ENCODE measurements at regions not wholly inside any gene's neighbourhood (a gene's known extent, or its start where the extent isn't known, plus 50 kb on each side); places are given as distances from the start of the nearest gene placed in this dataset.

DNA sequence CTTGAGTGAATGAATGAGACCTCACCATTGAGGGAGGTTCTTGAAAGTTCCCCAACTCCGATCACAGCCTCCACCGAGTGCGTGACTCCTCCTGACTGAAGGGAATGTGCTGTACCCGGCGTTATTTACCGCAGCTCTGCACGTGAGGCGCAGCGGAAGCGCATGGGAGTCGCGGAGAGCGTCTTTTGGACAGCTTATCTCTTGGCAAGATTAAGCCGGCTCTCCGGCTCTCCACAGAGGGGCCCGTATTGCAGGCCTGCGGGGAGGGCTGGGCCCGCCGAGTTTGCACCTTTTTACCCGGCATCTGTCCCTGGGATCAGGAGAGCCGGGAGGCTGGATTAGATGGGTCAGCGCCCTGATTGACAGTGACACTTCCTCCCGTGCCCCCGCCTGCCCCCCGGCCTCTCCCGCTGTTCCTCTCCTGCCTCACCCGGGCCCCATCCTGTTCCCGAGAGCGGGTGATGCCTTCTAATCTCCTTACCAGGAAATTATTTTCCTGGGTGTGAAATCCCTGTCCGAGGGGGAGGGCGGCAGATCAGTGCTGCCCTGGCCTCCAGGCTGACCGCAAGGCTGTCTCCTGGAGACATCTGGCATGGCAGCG, 176.3 kb downstream of the INHBB start:
- Histone ChIP-seq H3K4me1 (ENCODE audit: control insufficient read depth, insufficient read depth, low read length) (no peaks in the 10 kb centered on the region), H3K36me3 (ENCODE audit: control insufficient read depth in 2 of 2, insufficient read depth in 1 of 2, low read length in 2 of 2) (no peaks in the 10 kb centered on the region), H3K9me3 (ENCODE audit: control insufficient read depth, insufficient read depth, low read depth, low read length) (no peaks in the 10 kb centered on the region), H3K27ac (ENCODE audit: extremely low read depth, low read depth, low read length) (no peak overlapping the region), H3K4me3 (ENCODE audit: low read depth, low read length) (no peak overlapping the region)
- ChIA-PET POLR2A (no interaction called here), CTCF (interaction anchor here (0.6 to 2.6 kb wide), 7 partner anchors 8 to 183 kb away, joined by 3 to 14 read pairs (median 3); no protein-coding TSS in a partner anchor)
- TF ChIP-seq ZNF596 (tag by site-specific recombination; IDR thresholded peaks at IDR 0.05) (no peak), ZNF350 (tag by site-specific recombination; IDR thresholded peaks at IDR 0.05) (no peak), ZNF621 (tag by site-specific recombination; IDR thresholded peaks at IDR 0.05) (no peak), ZBTB48 (tag by site-specific recombination; IDR thresholded peaks at IDR 0.05) (no peak), ZNF391 (tag by site-specific recombination; IDR thresholded peaks at IDR 0.05; ENCODE audit: borderline replicate concordance, low read depth) (no peak), ZNF548 (tag by site-specific recombination; IDR thresholded peaks at IDR 0.05) (no peak)
- TF ChIP-seq, protein P1, sequence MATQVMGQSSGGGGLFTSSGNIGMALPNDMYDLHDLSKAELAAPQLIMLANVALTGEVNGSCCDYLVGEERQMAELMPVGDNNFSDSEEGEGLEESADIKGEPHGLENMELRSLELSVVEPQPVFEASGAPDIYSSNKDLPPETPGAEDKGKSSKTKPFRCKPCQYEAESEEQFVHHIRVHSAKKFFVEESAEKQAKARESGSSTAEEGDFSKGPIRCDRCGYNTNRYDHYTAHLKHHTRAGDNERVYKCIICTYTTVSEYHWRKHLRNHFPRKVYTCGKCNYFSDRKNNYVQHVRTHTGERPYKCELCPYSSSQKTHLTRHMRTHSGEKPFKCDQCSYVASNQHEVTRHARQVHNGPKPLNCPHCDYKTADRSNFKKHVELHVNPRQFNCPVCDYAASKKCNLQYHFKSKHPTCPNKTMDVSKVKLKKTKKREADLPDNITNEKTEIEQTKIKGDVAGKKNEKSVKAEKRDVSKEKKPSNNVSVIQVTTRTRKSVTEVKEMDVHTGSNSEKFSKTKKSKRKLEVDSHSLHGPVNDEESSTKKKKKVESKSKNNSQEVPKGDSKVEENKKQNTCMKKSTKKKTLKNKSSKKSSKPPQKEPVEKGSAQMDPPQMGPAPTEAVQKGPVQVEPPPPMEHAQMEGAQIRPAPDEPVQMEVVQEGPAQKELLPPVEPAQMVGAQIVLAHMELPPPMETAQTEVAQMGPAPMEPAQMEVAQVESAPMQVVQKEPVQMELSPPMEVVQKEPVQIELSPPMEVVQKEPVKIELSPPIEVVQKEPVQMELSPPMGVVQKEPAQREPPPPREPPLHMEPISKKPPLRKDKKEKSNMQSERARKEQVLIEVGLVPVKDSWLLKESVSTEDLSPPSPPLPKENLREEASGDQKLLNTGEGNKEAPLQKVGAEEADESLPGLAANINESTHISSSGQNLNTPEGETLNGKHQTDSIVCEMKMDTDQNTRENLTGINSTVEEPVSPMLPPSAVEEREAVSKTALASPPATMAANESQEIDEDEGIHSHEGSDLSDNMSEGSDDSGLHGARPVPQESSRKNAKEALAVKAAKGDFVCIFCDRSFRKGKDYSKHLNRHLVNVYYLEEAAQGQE (tag by site-specific recombination; IDR thresholded peaks at IDR 0.05) = no peak

DNA sequence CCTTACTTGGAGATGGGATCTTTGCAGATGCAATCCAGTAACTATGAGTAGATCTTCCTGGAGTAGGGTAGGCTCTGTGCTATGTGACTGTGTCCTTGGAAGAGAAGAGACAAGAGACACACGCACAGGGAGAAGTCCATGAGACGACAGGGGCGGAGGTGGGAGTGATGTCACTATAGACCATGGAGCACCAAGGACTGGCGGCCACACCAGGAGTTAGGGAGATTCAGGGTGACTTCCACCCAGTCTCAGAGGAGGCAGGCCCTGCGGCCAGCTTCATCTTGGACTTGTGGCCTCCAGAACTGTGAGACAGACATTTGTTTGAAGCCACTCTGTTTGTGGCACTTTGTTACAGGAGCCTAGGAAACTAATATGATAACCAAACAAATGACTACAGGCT, 177.8 kb downstream of the INHBB start:
- Histone ChIP-seq H3K27ac (ENCODE audit: extremely low read depth, low read depth, low read length) (no peak overlapping the region), H3K4me3 (ENCODE audit: low read depth, low read length) (no peak overlapping the region), H3K4me1 (ENCODE audit: control insufficient read depth, insufficient read depth, low read length) (no peaks in the 10 kb centered on the region), H3K9me3 (ENCODE audit: control insufficient read depth, insufficient read depth, low read depth, low read length) (no peaks in the 10 kb centered on the region), H3K36me3 (ENCODE audit: control insufficient read depth in 2 of 2, insufficient read depth in 1 of 2, low read length in 2 of 2) (no peaks in the 10 kb centered on the region)
- ChIA-PET POLR2A (no interaction called here), CTCF (interaction anchor here (1.1 to 1.4 kb wide), 2 partner anchors 10 to 28 kb away, joined by 6 read pairs; no protein-coding TSS in a partner anchor)
- TF ChIP-seq SCRT2 (tag by site-specific recombination; IDR thresholded peaks at IDR 0.05) (no peak), EGR2 (tag by site-specific recombination; IDR thresholded peaks at IDR 0.05; ENCODE audit: low read depth) (no peak), ZNF510 (tag by site-specific recombination; IDR thresholded peaks at IDR 0.05; ENCODE audit: insufficient replicate concordance) (no peak), ZNF2 (tag by site-specific recombination; IDR thresholded peaks at IDR 0.05) (no peak), KLF1 (tag by site-specific recombination; IDR thresholded peaks at IDR 0.05) (no peak), ZNF626 (tag by site-specific recombination; IDR thresholded peaks at IDR 0.05) (no peak), ZIC2 (tag by site-specific recombination; IDR thresholded peaks at IDR 0.05) (no peak), ZNF24 (tag by site-specific recombination; IDR thresholded peaks at IDR 0.05) (no peak), ZNF239 (tag by site-specific recombination; IDR thresholded peaks at IDR 0.05) (no peak), SP7 (tag by site-specific recombination; IDR thresholded peaks at IDR 0.05) (no peak), OVOL3 (tag by site-specific recombination; IDR thresholded peaks at IDR 0.05) (no peak), OSR2 (tag by site-specific recombination; IDR thresholded peaks at IDR 0.05) (no peak)
- TF ChIP-seq, protein P2, sequence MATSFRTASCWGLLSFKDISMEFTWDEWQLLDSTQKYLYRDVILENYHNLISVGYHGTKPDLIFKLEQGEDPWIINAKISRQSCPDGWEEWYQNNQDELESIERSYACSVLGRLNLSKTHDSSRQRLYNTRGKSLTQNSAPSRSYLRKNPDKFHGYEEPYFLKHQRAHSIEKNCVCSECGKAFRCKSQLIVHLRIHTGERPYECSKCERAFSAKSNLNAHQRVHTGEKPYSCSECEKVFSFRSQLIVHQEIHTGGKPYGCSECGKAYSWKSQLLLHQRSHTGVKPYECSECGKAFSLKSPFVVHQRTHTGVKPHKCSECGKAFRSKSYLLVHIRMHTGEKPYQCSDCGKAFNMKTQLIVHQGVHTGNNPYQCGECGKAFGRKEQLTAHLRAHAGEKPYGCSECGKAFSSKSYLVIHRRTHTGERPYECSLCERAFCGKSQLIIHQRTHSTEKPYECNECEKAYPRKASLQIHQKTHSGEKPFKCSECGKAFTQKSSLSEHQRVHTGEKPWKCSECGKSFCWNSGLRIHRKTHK (tag by site-specific recombination; IDR thresholded peaks at IDR 0.05) = no peak
- TF ChIP-seq, protein P3, sequence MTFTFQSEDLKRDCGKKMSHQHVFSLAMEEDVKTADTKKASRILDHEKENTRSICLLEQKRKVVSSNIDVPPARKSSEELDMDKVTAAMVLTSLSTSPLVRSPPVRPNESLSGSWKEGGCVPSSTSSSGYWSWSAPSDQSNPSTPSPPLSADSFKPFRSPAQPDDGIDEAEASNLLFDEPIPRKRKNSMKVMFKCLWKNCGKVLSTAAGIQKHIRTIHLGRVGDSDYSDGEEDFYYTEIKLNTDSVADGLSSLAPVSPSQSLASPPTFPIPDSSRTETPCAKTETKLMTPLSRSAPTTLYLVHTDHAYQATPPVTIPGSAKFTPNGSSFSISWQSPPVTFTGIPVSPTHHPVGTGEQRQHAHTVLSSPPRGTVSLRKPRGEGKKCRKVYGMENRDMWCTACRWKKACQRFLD (tag by site-specific recombination; IDR thresholded peaks at IDR 0.05) = no peak
- TF ChIP-seq, protein P4, sequence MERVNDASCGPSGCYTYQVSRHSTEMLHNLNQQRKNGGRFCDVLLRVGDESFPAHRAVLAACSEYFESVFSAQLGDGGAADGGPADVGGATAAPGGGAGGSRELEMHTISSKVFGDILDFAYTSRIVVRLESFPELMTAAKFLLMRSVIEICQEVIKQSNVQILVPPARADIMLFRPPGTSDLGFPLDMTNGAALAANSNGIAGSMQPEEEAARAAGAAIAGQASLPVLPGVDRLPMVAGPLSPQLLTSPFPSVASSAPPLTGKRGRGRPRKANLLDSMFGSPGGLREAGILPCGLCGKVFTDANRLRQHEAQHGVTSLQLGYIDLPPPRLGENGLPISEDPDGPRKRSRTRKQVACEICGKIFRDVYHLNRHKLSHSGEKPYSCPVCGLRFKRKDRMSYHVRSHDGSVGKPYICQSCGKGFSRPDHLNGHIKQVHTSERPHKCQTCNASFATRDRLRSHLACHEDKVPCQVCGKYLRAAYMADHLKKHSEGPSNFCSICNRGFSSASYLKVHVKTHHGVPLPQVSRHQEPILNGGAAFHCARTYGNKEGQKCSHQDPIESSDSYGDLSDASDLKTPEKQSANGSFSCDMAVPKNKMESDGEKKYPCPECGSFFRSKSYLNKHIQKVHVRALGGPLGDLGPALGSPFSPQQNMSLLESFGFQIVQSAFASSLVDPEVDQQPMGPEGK (tag by site-specific recombination; IDR thresholded peaks at IDR 0.05) = no peak
- TF ChIP-seq, protein P5, sequence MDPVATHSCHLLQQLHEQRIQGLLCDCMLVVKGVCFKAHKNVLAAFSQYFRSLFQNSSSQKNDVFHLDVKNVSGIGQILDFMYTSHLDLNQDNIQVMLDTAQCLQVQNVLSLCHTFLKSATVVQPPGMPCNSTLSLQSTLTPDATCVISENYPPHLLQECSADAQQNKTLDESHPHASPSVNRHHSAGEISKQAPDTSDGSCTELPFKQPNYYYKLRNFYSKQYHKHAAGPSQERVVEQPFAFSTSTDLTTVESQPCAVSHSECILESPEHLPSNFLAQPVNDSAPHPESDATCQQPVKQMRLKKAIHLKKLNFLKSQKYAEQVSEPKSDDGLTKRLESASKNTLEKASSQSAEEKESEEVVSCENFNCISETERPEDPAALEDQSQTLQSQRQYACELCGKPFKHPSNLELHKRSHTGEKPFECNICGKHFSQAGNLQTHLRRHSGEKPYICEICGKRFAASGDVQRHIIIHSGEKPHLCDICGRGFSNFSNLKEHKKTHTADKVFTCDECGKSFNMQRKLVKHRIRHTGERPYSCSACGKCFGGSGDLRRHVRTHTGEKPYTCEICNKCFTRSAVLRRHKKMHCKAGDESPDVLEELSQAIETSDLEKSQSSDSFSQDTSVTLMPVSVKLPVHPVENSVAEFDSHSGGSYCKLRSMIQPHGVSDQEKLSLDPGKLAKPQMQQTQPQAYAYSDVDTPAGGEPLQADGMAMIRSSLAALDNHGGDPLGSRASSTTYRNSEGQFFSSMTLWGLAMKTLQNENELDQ (tag by site-specific recombination; IDR thresholded peaks at IDR 0.05; ENCODE audit: low read depth) = no peak
